Epithelial cell of proximal tubule (primary cell): ENCODE measurements at regions not wholly inside any gene's neighbourhood (a gene's known extent, or its start where the extent isn't known, plus 50 kb on each side); places are given as distances from the start of the nearest gene placed in this dataset.
A peak's percentile ranks its signal among the peaks of the same experiment; 100 is the strongest.

ENCODE experiments used
- DNase-seq: peaks from one replicate; pipeline ENCODE4 v3.0.0-alpha.2; 2011; ENCODE audit warnings: low read depth
- H3K4me3 ChIP-seq: 2 replicates; pipeline ENCODE4 v1.5.1; 2011; ENCODE audit warnings: low read depth, mild to moderate bottlenecking, low read length
- TF ChIP-seq, protein P1 (sequence below): conservative IDR thresholded peaks from 2 replicates; pipeline ENCODE4 v1.5.1; 2012; ENCODE audit warnings: low read depth, mild to moderate bottlenecking, low read length

DNA sequence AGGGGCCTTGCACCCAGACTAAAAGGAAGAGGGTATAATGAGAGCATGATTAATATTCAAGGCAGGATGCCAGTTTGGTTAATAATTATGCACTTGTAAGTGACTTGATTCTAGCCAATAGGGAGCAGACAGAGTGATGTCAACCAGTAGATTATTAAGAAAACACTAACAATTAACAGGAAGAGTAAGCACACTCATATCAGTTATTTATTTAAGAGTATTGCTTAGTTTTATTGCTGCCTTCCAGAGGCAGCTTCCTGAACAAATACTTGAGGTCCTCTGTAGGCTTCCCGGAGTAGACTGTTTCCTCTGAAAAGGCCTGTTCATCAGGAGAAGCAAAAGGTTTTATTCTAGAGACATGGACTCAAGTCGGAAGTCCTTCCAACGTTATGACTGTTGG lies 129.1 kb upstream of the AFF2 start:
- TF ChIP-seq, protein P1, sequence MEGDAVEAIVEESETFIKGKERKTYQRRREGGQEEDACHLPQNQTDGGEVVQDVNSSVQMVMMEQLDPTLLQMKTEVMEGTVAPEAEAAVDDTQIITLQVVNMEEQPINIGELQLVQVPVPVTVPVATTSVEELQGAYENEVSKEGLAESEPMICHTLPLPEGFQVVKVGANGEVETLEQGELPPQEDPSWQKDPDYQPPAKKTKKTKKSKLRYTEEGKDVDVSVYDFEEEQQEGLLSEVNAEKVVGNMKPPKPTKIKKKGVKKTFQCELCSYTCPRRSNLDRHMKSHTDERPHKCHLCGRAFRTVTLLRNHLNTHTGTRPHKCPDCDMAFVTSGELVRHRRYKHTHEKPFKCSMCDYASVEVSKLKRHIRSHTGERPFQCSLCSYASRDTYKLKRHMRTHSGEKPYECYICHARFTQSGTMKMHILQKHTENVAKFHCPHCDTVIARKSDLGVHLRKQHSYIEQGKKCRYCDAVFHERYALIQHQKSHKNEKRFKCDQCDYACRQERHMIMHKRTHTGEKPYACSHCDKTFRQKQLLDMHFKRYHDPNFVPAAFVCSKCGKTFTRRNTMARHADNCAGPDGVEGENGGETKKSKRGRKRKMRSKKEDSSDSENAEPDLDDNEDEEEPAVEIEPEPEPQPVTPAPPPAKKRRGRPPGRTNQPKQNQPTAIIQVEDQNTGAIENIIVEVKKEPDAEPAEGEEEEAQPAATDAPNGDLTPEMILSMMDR: no peak
- DNase-seq: peak; percentile 68
- H3K4me3 ChIP-seq: peak overlapping the region; percentile 48

- H3K4me3 ChIP-seq: no peak overlapping the region
- TF ChIP-seq, protein P1: no peak
- no peak for DNase-seq
Observed at GRCh38 chrX:148372925-148373324, 127.5 kb upstream of the AFF2 start.

- no peak overlapping the region for H3K4me3 ChIP-seq
- TF ChIP-seq, protein P1: no peak
- no peak for DNase-seq
Observed at GRCh38 chrX:148376342-148376741, 124.1 kb upstream of the AFF2 start.

GRCh38 chrX:148380107-148380506 lies 120.3 kb upstream of the AFF2 start:
- no peak overlapping the region for H3K4me3 ChIP-seq
- DNase-seq: no peak
- TF ChIP-seq, protein P1: no peak

DNA sequence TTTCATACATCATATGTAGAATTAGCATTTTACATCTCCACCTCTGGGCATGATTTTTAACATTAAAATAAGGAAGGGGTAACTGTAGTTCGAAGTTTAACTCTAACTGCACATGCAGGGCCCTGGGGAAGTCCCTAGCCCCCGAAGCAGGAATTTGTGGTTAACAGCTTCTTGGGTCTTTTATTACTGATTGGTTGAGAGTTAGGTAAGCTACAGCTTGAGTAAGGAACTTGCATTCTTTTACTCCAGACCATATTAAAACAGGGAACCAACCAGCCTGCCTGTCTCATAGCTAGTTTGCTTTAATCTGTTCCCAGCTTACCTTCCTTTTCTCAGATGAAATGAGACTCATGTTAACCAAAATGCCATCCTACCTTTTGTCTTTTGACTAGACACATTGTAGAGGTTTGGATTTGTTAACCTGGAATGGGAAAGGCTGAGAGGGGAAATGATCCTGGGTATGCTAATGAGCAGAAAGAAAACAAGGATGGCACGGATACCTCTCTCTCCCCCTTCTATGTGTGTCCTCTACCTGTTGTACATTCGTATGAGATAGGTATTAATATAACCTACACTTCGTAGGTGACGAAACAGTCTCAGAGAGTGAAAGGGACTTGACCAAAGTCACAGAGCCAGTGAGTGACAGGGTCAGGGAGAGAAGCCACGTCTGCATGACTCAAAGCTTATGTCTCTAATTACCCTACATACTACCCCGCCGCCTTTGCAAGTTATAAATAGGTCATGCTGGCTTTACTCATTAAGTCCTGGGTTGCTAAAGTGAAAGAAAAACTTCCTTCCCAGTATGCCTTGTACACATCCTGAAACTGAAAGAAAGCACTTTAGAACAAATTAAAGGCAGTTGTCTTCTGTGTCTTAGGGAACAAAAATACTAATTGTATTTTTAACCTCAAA lies 119.5 kb upstream of the AFF2 start:
- peak overlapping the region; percentile 16 for H3K4me3 ChIP-seq
- TF ChIP-seq, protein P1: no peak
- DNase-seq: no peak

DNA sequence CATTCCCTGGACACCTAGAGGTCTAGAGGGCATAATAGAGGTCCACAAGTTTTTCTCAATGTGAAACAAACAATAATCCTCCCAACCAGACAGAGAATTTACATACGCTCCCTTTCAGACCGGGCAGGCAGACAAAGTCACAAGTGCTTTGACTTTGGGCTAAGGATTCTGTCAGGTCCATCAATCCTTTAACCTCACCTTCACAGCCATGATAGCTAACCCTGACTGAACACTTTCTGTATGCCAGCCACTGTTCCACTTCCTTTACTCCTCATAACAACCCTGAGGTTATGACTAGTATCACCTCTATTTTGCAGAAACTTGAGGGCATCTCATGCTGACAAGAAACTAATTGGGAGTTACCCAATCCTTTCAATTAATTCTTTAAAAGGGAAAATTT lies 118.8 kb upstream of the AFF2 start:
- TF ChIP-seq, protein P1: no peak
- peak overlapping the region; percentile 16 for H3K4me3 ChIP-seq
- DNase-seq: no peak

GRCh38 chrX:148382983-148383382 lies 117.4 kb upstream of the AFF2 start:
- no peak for DNase-seq
- H3K4me3 ChIP-seq: no peak overlapping the region
- TF ChIP-seq, protein P1: no peak
